GM19023 (cell line): ENCODE measurements at regions not wholly inside any gene's neighbourhood (a gene's known extent, or its start where the extent isn't known, plus 50 kb on each side); places are given as distances from the start of the nearest gene placed in this dataset.

Experiments used
- ATAC-seq: cut with Tn5 transposase; IDR thresholded peaks from one replicate; pipeline ENCODE4 v1.9.1; 2021; ENCODE audit warnings: mild to moderate bottlenecking, moderate library complexity; ENCODE audit not compliant: unreplicated experiment

DNA sequence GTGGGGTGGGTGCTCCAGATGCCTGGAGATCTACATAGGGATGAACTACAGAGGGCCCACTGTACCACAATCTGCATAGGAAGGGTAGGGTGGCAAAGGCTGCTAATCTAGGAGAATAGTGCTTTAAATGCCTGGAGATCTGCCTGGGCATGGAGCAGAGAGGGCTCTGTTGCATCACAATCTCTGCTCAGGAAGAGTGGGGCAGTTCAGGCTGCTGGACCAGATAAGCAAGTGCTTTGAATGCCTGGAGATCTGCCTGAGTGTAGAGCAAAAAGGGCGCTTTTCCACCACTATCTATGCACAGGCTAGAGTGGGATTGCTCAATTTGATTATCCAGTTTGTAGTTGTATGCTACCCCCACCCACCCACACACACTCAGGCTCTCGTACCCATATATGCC lies 886.3 kb upstream of the SEL1L start:
- ATAC-seq: no peak

GRCh38 chr14:82420871-82421270 lies 887.2 kb upstream of the SEL1L start:
- ATAC-seq: no peak

- no peak for ATAC-seq
These were observed 887.6 kb upstream of the SEL1L start for GRCh38 chr14:82421286-82421685.

- ATAC-seq: no peak
These were observed 888.6 kb upstream of the SEL1L start for GRCh38 chr14:82422230-82422629.

- no peak for ATAC-seq
These were observed 891.6 kb upstream of the SEL1L start for GRCh38 chr14:82425261-82425660.

DNA sequence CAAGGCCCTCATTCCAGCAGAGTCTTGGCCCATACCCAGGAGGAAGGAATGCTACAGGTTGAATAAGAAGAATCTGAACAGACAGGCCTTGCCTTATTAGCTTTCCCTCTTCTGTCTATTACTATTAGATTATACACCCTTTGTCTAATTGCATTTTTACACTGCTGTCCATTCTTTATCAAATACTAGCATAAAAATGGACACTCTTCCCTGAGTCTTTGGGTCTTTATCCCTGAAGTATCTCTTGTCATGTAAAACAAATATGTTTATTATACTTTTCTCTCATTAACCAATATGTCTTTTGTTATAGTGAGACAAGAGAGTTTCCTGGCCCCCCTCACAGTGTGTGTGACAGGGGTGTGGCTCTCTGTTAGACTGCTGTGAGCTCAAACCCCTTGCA lies 897.4 kb upstream of the SEL1L start:
- ATAC-seq: no peak

DNA sequence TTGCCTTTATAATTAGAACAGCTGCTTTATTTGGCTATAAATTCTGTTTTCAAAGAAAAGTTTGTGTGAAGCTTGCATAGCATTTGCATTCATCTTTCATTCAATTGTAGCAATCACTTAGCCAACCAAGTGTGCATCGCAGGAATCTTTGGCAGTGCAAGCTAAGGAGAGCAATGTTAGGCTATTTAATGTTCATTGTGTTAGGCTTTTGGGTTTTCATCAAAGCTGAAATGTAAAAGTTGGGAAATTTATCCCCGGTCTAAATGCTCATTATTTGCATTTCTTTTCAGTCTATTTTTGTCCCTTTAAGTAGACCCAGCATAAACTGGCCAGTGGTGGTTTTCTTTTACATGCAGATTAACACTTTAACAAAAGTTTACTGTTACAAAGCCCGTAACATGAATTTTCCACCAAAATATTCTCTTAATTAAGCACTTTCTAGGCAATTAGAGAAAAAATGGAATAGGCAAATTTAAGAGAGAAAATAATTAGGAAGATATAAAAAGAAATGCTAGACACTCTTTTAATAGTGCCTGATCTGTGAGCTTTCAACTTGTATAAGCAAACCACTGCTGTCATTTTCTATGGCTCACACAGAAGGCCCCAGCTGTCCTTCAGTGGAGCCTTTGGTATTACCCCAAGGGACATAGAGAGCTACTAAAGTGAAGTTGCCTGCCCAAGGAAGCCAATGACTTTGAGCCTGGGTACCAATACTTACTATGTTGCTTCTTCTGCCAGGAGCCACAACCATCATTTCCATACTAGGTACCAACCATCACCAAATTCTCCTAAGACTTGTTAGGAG lies 898.9 kb upstream of the SEL1L start:
- no peak for ATAC-seq

- ATAC-seq: no peak
These were observed 904.8 kb upstream of the SEL1L start for GRCh38 chr14:82438436-82438835.

- no peak for ATAC-seq
These were observed 907.6 kb upstream of the SEL1L start for GRCh38 chr14:82441270-82441669.

DNA sequence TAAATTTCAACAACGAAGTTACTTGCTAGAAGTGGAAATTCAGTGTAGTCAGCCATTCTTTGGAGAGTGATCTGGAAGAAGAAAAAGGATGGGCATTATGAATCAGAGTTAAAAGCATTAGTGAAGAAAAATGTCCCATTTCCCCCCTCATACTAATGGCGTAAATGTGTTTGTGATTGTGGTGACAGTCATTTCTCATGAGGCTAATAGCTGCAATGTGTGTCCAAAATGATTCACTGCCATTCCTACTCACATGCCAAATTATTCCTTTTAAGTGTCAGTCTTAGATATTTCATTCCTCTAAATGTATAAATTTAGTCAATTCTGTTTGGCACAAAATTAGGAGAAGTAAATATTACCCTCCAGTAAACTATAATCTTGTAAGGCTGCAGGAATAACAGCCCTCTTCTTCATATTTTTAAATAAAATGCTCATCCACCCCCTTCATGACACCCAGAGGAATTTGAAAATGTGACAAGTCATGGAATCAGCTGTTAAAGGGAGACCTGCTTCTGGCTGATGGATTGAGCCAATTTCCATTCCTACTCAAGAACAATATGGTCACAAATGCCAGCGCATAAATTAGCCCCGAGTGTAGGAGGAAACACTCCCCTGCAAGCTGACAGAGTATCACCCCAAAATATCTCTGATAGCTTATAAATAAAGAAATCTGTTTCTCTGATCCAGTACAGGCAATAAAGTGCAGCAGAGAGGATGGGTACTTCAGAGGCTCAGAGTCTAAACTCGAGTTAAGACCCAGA lies 912.3 kb upstream of the SEL1L start:
- no peak for ATAC-seq

DNA sequence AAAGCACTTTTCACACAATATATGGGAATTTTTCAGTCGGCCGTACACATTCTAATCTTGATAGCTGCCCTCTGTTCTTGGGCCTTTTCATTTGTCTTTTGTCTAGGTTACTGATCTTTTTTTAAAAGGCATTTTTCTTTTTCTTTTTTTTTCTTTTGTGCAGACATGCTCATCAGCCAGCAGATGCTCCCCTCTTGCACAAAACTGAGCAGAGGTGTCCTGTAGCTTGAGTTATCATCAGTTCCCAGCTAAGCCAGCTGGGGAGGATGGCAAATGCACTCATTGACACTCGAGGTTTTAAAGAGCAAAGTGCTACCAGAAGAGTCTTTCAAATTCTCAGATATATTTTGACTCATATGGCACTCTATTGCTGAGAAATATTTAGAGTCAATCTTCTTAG lies 913.9 kb upstream of the SEL1L start:
- no peak for ATAC-seq

- no peak for ATAC-seq
These were observed 916.3 kb upstream of the SEL1L start for GRCh38 chr14:82449926-82450468.

- ATAC-seq: no peak
These were observed 918.0 kb upstream of the SEL1L start for GRCh38 chr14:82451675-82452074.

DNA sequence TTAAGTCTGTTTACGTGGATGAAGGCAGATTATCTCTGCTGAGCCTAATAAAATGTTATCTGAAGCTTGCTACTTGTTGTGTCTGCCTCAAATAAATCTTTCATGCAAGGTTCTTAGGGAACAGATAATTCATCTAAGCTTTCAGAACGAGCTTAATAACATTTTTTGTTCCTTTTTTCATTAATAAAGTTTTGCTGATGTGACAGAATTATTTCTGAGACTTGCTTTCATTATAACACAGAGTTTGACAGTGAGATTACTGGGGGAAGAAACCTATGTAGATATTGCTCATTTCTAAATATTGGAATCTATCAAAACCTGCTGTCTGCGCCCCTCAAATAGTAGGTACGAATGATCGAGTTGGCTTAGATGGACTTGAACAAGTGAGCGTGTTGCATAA lies 948.7 kb upstream of the SEL1L start:
- ATAC-seq: no peak

DNA sequence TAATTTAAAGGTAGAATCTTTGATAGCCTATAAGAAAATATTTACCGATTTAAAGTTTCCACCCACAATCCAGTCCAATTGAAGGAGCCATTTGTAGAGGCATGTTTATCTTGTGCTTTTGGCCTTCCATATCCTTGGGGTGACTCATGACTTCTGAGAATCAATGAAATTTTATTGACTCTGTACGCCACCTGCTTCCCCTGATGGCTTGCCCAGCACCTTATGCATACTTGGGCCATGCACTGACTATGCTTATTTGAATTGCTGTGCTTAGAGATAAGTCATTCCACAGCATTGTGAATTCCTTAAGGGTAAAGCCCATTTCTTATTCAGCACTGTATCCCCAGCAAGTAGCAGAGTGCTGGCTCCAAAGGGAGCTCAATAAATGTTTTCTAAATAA lies 954.8 kb upstream of the SEL1L start:
- ATAC-seq: no peak

DNA sequence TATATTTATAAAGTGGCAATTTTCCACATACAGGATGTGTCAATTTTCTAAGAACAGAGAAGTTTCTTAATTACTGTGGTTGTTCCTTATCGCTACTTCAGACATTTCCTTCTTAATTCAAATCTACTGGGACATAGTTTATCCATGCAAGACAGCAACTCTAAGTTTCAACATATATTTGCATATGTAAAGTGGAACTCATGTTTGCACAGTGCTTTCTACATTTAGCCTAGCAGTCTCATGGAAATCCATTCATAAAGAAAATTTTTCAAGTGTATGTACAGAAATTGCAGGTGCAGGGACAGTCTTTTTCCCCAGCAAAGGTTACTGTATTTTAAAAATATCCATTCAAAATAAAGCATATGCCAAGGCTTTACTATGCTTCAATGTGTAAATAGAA lies 956.7 kb upstream of the SEL1L start:
- no peak for ATAC-seq

- ATAC-seq: no peak
These were observed 958.5 kb upstream of the SEL1L start for GRCh38 chr14:82492157-82492556.

DNA sequence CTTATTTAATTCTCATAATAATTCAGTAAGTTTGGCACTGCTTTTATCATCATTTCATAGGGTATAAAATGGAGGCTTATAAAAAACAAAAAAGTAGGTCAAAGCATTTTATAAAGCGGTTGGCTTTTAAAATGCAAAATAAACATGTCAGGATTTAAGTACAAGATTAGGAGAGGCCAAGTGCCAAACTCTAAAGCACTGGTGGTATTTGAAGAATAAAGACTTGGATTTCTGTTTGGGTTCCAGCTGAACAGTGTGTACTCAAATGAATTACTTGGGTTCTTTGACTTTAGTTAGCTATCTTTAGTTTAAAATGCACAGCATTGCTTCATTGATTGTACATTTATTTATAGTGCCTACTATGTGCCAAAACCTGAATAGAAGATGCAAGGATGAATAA lies 966.6 kb upstream of the SEL1L start:
- ATAC-seq: no peak

DNA sequence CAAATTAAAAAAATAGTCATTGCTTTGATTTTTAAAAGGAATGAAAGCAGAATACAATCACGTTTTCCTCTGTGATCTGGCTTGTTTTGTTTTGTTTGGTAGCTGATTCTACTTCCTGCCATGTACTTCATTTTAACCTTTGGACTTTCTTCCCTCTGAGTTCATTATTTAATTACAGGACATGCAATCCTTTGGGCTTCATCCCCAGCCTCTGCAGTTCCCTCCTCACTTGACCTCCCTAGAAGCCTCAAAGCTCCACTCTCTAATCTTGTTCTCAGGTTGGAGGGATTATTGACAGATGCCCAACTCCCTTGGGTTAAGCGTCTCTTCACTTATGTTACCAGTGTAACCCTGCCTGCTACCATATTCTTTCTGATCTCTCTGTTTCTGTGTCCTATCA lies 967.9 kb upstream of the SEL1L start:
- ATAC-seq: no peak

GRCh38 chr14:82502043-82502442 lies 968.4 kb upstream of the SEL1L start:
- ATAC-seq: no peak

- ATAC-seq: no peak
These were observed 971.2 kb upstream of the SEL1L start for GRCh38 chr14:82504894-82505293.

- ATAC-seq: no peak
These were observed 976.4 kb upstream of the SEL1L start for GRCh38 chr14:82510007-82510406.
